GM12874 (cell line): ENCODE measurements at regions not wholly inside any gene's neighbourhood (a gene's known extent, or its start where the extent isn't known, plus 50 kb on each side); places are given as distances from the start of the nearest gene placed in this dataset.

Experiments used
- TF ChIP-seq, protein P1 (sequence below): IDR thresholded peaks from 2 replicates; pipeline ENCODE4 v1.5.1; 2011; ENCODE audit warnings: low read depth, mild to moderate bottlenecking, control low read depth, low read length, moderate library complexity; ENCODE audit not compliant: insufficient read depth

GRCh38 chr16:59404509-59404908 is 670.4 kb upstream of the GOT2 start:
- TF ChIP-seq, protein P1, sequence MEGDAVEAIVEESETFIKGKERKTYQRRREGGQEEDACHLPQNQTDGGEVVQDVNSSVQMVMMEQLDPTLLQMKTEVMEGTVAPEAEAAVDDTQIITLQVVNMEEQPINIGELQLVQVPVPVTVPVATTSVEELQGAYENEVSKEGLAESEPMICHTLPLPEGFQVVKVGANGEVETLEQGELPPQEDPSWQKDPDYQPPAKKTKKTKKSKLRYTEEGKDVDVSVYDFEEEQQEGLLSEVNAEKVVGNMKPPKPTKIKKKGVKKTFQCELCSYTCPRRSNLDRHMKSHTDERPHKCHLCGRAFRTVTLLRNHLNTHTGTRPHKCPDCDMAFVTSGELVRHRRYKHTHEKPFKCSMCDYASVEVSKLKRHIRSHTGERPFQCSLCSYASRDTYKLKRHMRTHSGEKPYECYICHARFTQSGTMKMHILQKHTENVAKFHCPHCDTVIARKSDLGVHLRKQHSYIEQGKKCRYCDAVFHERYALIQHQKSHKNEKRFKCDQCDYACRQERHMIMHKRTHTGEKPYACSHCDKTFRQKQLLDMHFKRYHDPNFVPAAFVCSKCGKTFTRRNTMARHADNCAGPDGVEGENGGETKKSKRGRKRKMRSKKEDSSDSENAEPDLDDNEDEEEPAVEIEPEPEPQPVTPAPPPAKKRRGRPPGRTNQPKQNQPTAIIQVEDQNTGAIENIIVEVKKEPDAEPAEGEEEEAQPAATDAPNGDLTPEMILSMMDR = no peak

GRCh38 chr16:59400830-59401229 is 666.7 kb upstream of the GOT2 start:
- TF ChIP-seq, protein P1 = no peak

DNA sequence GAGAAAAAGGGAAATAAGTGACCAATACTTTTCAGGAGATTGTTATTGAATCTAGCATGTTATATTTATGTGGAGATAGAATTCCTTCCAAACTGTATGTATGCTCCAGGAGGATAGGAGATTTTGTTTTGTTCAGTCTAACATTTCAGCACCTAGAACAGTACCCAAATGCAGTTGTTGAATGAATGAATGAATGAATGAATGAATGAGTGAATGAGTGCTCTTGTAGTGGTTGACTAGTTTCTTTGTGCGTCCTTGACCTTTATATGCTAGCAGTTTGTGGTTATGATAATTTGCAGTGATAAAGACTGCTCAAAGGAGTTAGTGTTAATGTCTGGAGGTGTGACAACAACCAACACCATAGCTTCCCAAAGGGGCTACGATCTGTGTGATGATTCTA is 663.5 kb upstream of the GOT2 start:
- TF ChIP-seq, protein P1 = no peak

DNA sequence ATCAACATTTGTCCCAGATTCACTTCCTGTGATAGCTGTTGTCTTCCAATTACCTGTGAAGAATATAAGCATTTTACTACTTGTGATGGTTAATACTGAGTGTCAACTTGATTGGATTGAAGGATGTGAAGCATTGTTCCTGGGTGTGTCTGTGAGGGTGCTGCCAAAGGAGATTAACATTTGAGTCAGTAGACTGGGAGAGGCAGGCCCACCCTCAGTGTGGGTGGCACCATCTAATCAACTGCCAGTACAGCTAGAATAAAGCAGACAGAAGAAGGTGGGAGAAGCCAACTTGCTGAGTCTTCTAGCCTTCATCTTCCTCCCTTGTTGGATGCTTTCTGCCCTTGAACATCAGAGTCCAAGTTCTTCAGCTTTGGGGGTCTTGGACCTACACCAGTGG is 660.4 kb upstream of the GOT2 start:
- TF ChIP-seq, protein P1 = no peak

DNA sequence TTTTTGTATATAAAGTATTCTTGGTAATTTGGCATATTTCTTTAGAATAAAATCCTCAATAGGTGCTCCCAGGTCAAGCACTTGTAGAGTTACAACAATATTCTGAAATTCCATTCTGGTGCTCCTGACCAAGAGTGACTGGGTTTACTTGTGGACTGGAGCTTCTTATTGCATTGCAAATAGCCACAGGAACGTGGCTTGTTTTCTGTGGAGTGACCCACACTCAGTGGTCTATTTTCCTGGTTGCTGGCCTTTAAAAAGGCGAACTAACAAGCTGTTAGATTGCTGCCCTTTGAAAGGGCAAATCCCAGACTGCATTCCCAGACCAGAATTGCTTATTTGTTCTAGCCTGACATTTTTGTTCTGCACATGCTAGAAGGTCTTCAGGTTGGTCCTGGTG is 658.8 kb upstream of the GOT2 start:
- TF ChIP-seq, protein P1 = no peak

- TF ChIP-seq, protein P1 = no peak
These were observed 657.7 kb upstream of the GOT2 start for GRCh38 chr16:59391617-59392364.

DNA sequence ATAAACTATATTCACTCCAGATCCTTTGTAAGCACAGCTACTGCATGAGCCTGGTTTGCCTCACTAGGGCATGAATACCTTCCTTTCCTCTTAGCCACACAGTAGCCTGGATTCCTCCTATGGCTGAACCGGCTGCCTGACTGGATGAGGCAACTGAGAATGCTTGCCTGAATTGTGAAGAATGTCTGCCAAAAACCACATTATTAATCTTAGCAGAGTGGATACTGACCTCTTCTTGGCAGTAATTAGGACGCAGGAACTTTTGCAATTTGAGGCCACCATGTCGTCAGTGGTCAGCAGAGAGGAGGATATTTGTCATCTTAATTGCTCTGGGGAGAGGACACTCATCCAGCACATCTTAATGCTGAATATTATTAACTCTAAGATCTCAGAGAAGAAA is 651.8 kb upstream of the GOT2 start:
- TF ChIP-seq, protein P1 = no peak
